Posterior vena cava (tissue), 2 donors: ENCODE measurements at regions not wholly inside any gene's neighbourhood (a gene's known extent, or its start where the extent isn't known, plus 50 kb on each side); places are given as distances from the start of the nearest gene placed in this dataset.

ENCODE experiments used
- DNase-seq: peaks from one replicate; pipeline ENCODE4 v3.0.0-alpha.2; 2020; ENCODE audit warnings: low spot score
- intact Hi-C, 2 donors: fragments of 100-400 bp; cut with DNase I; formaldehyde crosslinking; loops; one replicate each; pipeline versions ENCODE4 v1.14.1 to v1.14.2; 2022 to 2023
- donor health status: DM: yes; HTN: yes; CAD: no.
- donor health status: DM: yes; HTN: yes; CAD: no.

DNA sequence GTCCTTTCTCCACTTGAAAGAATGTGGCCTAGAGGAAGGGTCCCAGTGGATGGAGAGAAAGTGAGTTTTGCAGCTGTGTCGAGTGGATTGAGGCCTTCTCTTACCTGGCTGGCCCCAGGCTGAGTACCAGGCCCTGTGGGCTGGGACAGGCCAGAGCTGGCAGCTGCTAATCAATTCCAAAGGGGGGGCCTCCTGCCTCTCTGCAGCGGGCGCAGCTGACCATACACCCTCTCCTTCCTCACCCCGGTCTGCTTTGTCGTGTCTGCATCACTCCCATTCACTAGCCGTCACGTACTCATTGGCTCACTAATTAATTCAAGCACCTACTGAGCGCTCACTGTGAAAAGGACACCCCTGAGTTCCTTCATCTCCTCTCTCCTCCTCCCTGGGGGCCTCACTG lies 58.4 kb upstream of the PITX1 start:
- intact Hi-C loops, result no loop called here
- DNase-seq, result peak; percentile 60

DNA sequence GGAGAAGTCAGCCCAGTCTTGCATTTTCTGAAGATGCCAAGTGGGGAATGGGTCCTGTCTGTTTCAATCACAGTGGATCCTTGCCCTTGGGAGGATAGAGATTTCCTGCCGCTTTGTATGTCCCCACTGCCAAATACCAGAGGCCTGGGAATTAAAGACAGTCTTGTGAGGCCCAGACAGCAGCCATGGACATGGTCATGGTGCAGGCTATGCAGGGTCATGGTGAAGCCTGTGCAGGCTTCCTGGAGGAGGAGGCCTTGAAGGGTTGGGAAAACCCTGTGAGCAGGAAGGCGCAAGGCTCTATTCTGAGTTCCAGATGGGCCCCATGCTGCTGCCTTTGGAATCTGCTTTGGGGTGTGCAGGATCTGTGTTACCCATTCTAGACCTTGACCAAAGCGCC lies 57.3 kb upstream of the PITX1 start:
- intact Hi-C loops, result no loop called here
- DNase-seq, result peak; percentile 40

DNA sequence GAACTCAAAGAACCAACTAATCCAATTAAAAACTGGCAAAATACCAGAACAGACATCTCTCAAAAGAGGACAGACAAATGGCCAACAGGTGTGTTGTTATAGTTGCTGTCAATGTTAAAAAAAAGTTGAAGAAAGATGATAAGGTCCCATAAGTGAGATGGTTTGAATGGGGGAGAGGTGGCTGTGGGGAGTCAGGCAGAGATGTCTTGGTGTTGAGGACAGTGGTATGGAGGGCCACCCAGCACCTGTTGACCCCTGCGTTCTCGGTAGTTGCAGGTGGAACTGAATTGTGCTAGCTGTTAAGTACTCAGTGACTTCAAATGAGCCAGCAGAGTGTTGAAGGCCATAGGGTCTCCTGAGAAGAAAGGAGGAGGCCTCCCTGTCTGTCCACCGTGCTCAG lies 55.9 kb upstream of the PITX1 start:
- intact Hi-C loops, result loop anchor here in 1 of 2 donors (1.0 kb wide), 1 partner anchor 28 kb away; no protein-coding TSS in a partner anchor
- peak; percentile 41 for DNase-seq

DNA sequence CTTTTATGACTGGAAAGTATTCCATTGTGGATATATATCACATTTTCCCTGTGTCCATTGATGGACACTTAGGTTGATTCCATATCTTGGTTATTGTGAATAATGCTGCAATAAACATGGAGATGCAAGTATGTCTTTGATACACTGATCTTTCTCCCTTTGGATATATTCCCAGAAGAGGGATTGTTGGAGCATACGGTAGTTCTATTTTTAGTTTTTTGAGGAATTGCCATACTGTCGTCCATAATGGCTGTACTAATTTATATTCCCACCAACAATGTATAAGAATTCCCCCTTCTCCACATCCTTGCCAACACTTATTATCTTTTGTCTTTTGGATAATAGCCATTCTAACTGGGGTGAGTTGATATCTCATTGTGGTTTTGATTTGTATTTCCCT lies 54.9 kb upstream of the PITX1 start:
- DNase-seq, result no peak
- intact Hi-C loops, result loop anchor here in 1 of 2 donors (1.0 kb wide), 1 partner anchor 29 kb away; no protein-coding TSS in a partner anchor

DNA sequence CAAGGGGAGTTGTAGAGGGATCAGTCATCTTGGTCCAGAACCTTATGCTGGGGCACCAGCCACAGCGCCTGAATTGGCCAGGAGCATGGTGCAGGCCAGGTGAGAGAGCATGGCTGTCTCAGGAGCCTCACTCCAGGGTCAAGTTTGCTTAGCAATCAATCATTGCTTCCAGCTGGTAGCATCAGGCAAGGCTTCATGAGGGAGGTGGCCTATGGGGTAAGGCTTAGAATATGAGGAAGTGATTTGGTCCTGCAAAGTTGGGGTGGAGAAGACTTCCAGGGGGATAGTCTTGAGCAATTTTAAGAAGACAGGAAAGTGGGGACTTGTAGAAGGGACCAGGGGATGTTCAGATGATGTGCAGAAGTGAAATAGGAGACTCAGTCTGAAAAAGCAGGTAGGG lies 53.9 kb upstream of the PITX1 start:
- peak; percentile 44 for DNase-seq
- intact Hi-C loops, result no loop called here

DNA sequence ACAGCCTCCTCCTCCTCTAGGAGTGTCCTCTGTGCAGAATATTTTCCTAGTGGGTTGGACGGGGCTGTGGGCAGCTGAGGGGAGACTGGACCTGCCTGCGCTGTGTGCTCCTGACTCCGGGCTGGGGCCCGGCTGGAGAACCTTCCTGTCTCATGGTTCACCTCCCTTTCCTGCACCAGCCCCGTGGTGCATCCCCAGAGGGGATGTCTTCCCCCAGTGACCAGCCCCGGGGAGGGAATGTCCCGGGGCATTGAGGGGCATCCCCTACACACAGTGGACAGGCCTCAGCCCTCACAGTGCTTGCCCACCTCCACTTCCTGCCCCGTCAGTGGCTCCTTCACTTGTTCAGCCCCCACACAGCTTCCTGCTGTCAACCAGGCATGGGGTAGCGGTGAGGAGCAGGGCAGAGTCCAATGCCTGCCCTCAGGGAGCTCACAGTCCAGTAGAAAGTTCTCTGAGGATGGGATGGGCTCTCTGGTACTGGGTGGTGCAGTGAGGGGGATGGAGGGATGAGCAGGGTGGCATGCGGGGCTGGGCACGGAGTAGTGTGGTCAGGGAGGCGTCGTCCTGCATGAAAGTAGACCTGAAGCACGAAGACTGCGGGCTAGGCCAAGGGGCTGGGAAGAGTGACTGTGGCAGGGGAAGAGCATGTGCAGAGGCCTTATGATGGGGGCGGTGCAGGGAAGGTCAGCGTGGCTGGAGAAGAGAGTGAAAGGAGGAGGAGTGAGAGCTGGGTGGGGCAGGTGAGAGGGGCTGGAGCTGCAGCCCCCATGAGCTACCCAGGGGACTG lies 52.1 kb upstream of the PITX1 start:
- intact Hi-C loops, result no loop called here
- peak; percentile 78 for DNase-seq

DNA sequence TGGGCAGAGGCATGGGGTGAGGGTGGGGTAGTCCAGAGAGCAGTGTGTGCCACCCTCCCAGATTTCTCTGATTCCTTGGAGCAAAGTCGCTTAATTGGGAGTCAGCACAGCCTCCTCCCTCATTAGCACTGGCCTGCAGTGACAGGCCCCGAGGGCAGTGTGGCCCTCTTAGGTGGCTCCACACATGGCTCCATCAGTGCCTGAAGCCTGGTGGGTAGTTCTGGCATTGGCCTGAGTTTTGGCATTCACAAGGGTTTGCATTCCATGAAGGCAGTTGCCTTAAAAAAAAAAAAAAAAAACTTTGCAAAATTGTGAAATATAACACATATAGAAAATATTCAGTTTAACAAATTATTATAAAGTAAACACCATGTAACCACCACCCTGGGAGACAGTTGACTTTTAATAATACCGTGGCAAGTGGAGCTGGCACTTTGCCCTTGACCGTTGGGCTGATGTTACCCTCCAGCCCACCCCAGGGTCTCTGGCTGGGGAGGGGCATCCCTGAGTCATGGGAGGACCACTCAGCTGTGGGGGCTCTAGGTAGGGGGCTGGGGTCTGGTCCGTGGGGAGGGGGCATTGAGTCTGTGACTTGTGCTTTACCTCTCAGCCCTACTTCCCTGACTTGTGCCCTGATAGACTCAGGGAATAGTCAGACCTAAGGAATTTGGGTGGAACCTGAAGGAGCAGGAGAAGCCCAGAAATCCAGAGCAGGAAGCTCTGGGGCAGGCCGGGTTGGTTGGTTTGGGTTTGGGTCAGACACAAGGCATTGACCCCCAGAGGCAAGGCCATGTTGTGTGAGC lies 51.3 kb upstream of the PITX1 start:
- intact Hi-C loops, result no loop called here
- peak; percentile 53 for DNase-seq
